ENCODE measurements at regions not wholly inside any gene's neighbourhood (a gene's known extent, or its start where the extent isn't known, plus 50 kb on each side); places are given as distances from the start of the nearest gene placed in this dataset.
A peak's percentile ranks its signal among the peaks of the same experiment; 100 is the strongest.
"Not testable (repeated sequence)": the region's sequence is repeated elsewhere in the genome, so short reads cannot be mapped to it uniquely, and the experiment has no call there.

GRCh38 chr6:14516956-14517355, 399.4 kb downstream of the CD83 start:
- no peak for DNase-seq

DNA sequence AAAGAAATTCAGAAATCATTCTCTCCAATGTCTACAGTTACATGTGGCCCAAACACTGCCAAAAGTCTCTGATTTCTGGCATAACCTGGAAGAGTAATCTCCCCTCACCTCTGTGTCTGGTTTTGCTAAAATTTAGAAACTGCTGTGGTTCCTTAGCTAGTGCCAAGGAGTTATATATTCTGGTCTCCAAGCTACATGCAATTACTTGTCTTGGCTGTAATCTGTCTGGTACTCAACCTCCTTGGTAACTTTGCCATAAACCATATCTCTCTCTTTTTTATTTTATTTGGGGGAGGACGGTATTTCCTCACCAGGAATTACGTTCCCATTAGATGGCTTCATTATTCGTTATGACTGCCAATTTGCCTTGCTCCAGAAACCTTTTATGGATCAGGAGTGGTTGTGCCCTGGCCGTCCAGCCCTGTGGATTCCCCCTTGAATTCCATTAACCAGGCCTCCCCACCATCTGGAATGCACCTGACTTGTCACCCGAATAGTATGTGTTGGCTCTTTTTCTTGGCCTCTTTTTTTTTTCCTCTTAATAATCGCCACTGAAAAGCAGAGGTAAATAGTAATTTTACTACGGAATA, 400.0 kb downstream of the CD83 start:
- no peak for DNase-seq

DNA sequence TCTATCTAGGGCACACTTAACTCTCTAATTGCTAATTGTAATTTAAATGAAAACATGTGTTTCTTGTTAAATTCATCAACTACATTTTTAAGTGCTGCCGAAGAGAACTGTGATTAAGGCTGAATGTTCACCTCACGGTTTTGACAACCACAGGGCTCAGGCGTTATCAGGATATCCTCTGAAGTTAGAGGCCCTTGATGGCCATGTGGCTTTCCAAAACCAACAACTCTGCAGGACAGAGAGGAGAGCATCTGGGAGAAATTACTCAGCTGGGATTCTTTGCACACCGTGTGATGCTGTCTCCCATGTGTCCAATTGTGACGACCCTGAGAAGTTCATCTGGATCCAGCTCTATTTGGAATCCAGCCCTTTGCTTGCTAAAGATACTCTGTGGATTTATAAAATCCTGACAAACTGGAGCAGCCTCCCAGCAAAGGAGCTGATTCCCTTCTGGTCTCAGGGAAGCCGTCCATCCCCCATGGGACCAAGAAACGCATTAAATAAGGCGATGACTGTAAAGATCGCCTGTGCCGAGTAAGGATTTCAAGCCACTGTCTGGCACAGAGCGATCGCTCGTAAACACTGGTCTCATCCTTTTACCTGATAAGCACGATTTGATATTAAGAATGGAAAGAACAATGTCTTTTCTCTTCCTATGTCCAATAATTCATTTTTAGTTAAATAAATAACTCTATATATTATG, 401.1 kb downstream of the CD83 start:
- no peak for DNase-seq

- no peak for DNase-seq
Measured at GRCh38 chr6:14520029-14520428, 402.5 kb downstream of the CD83 start.

DNA sequence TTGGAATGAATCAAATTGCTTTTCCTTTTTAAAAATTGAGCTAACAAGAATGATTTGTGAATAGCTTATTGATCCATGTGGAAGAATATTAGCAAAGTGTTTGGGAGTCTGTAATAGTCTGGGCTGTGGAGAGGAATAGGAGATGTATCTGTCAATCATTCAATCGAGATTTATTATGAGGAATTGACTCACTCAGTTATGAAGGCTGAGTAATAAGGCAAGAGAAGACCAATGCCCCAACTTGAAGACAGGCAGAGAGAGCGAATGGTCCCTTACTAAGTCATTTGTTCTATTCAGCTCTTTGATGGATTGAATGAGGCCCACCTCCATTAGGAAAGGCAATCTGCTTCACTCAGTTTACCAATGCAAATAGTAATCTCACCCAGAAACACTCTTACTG, 403.0 kb downstream of the CD83 start:
- DNase-seq: no peak

GRCh38 chr6:14521141-14521540, 403.6 kb downstream of the CD83 start:
- no peak for DNase-seq

GRCh38 chr6:14521861-14522260, 404.3 kb downstream of the CD83 start:
- not testable (repeated sequence) for DNase-seq

- no peak for DNase-seq
Measured at GRCh38 chr6:14524319-14524718, 406.7 kb downstream of the CD83 start.

DNA sequence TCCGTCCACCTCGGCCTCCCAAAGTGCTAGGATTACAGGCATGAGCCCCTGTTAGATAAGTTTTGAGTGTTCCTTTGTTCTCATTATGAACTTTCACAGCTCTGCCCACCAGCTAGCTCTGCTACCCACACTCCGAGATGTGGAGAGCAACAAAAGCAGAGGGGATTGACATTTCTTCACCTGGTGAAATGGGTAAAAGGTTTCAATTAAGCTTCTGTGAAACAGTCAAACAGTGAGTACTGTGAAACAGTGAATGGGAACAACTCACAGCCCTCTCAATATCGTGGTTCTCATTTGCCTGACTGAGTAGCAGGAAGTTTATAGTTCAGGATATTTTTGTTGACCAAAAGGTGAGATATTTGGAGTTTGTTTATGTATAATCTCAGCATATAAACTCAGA, 412.8 kb downstream of the CD83 start:
- no peak for DNase-seq

GRCh38 chr6:14533446-14533845, 415.9 kb downstream of the CD83 start:
- no peak for DNase-seq

DNA sequence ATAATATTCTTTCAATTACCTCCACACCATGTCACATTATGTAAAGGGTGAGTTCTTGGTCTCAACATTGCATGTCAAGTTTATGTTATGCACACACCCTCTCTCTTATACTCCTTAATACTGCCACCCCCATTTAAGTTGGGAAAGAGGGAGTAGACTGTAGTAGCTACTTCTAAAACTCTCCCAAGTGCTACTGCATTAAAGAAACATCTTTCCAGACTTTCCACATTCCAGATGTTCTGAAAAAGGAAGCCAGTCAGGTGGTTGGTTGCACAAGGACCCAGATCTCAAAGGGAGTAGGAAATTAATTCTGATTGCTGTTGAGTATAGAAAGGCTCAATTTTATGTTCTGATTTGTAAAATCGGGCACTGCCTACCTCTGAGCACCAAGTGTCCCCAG, 419.5 kb downstream of the CD83 start:
- no peak for DNase-seq

- no peak for DNase-seq
Measured at GRCh38 chr6:14540276-14540675, 422.7 kb downstream of the CD83 start.

GRCh38 chr6:14540810-14541540, 423.4 kb downstream of the CD83 start:
- no peak for DNase-seq

GRCh38 chr6:14542670-14543366, 425.2 kb downstream of the CD83 start:
- peak in 35 of 56 donors; percentile 2 to 75 (median 37) for DNase-seq

DNA sequence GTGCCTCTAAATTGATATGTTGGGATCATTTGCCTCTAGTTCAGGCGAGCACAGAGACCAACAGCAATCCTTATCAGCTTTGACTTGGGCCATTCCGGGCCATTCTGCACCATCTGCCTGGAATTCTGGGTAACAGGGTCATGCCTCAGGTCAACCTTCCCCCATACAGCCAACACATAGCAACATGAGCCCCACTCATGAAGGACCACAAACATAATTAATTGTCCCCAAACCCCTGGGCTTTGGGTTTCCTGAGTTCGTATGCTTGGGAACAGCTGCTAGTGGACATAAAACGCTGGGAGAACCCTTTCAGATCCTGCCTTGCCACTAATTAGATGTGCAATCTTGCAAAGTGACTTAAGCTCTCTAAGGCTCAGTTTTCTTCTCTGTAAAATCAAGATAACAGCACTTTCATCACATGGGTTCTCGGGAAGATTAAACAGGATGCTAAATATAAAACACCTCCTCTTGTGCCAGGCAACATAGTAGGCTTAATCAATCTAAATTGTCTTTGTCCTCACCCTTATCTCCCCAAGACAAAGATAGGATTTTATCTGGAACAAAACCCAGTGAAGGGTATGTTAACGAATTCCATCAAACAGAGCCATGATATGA, 426.5 kb downstream of the CD83 start:
- no peak for DNase-seq

- DNase-seq: peak in 1 of 56 donors; percentile 7
Measured at GRCh38 chr6:14544666-14545065, 427.1 kb downstream of the CD83 start.

DNA sequence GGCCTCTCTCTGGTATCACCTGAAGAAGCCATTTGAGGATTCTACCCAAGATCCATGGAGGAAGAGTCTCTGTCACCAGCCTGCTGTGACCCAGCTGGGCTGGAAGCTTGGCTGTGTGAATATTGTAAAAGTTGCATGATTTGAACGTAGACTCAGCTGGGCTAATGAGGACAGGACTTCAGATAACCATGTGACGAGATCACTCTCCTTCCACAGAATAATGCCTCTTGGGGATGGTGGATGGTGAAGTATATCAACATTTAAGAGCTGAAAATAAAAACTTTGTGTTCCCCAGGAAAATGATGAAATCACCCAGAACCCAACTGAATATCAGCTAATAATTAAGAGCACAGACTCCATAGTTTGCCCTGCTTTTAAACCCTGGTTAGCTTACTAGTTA, 427.9 kb downstream of the CD83 start:
- DNase-seq: no peak

DNA sequence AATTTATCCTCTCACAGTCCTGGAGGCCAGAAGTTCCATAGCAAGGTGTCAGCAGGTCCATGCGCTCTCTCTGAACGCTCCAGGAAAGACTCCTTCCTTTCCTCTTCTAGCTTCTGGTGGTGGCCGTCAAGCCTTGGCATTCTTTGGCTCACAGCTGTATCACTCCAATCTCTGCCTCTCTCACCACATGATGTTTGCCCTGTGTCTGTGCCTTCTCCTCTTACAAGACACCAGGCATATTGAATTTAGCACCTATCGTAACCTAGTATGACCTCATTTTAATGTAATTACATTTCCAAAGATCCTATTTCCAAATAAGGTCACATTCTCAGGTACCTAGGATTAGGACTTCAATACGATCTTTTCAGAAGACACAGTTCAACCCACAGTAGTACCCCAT, 428.5 kb downstream of the CD83 start:
- DNase-seq: no peak

DNA sequence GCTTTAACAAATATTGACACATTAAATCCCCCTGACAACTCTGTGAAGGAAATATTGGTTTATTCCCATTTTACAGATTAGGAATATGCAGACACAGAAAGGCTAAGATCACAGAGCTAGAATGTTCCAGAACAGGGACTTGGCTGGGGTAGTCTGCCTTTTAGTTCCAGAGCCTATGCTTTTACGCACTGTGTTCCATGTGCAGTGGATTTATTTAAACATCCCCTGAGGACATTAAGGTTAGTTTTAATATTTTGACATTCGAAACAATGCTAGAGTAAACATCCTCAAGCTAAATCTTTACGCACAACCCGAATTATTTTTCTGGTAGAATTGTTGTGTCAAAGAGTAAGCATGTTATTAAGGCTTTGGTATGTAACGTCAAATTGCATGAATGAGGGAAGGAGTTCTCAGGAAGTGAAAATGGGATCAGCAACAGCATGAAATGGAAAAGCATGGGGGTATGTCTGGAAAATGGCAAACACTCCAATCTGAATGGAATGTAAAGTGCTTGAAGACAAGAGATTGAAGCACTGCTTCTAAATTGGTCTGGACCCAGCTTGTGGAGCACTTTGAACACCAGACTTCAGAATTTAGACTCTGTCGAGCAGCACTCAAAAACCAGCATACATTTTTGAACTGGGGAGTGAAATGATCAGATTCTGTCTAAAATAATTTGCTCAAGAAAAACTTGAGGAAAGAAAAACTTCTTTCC, 429.9 kb downstream of the CD83 start:
- no peak for DNase-seq

DNA sequence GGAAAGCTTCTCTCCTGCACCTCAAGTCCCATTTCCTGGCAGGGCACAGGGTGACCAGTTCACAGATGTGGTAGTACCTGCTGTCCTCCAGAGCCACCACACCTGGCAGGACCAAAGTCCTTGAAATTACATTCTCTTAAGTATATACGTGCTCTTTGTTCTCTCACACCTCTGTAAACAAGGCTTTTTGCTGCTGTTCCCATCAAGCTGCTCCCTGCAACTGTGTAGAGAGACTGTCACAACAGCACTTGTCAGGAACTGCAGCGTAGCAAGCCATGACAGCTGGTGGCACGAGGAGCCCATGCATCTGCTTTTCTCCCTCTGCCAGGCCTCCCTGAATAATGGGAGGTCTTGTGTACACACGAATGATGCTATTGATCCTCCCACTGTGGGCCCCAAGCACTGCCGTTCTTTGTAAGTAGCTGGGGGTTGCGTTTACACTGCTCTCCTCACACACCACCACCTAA, 431.8 kb downstream of the CD83 start:
- peak in 34 of 56 donors; percentile 1 to 64 (median 15) for DNase-seq

- no peak for DNase-seq
Measured at GRCh38 chr6:14549871-14550270, 432.3 kb downstream of the CD83 start.

Data from nucleus accumbens (tissue), 56 donors.